Posterior vena cava (tissue), 2 donors: ENCODE measurements at regions not wholly inside any gene's neighbourhood (a gene's known extent, or its start where the extent isn't known, plus 50 kb on each side); places are given as distances from the start of the nearest gene placed in this dataset.

ENCODE experiments used
- DNase-seq: peaks from one replicate; pipeline ENCODE4 v3.0.0-alpha.2; 2020; ENCODE audit warnings: low spot score
- intact Hi-C, 2 donors: fragments of 100-400 bp; cut with DNase I; formaldehyde crosslinking; loops; one replicate each; pipeline versions ENCODE4 v1.14.1 to v1.14.2; 2022 to 2023
- donor health status: DM: yes; HTN: yes; CAD: no.
- donor health status: DM: yes; HTN: yes; CAD: no.

DNA sequence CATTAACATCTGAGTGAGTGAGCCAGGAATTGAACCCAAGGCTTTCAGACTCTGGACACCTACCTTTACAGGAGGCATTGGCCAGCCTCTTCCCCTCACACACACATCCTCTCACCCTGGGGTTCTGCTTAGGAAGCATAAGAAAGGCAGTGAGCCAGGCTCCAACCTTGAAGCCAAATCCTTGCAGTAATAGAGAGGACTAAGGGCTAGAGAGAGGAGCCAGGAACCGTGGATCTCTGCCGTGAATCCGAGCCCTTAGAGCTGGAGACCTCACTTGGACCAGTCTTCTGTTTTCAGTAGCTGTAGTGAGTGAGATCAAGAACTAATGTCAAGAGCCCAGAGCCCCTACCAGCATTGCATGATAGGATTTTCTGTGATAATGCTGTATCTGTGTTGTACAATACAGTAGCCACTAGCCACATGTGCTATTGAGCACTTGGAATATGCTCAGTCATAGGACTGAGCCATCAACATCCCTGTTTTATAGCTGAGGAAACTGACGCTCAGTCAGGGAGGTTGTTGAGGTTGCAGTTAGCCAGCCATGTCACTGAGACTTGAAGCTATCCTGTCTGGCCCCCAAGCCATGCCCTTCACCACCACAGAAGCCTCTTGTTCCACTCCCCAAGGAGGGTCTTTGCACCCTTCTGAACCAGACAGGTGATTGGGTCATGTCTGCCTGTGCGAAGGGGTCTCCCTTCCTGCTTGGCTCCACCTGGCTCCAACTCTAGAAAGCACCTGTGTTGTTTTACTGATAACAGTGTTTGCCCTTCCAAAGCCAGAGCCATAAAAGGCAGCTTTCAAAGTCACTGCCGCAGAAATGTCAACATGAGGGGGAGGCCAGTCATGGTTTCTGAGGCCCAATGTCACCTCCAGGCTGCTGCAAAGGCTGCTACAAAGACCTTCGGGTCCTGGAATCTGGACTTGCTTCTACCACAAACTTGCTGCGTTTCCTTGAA lies 101.1 kb upstream of the JUN start:
- intact Hi-C loops: no loop called here
- DNase-seq: no peak

GRCh38 chr1:58885998-58886397 lies 102.2 kb upstream of the JUN start:
- intact Hi-C loops: no loop called here
- DNase-seq: peak; percentile 88

DNA sequence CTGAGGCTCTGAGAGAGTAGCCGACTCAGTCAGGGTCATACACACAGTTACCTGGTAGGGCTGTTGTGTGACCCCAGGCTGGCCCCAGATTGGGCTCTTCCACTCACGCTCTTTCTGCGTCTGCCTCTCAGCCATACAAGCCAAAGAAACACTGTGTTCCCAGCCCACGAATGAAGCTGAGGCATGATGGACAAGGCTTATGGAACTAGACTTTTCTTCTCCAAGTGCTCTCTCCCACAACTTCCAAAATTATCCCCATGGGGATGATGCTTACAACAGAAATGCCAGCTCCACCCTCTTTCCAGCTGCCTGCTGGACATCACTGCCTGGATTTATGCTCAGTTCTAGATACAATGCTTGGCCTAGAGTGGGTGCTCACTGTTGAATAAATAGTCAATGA lies 102.8 kb upstream of the JUN start:
- DNase-seq: no peak
- intact Hi-C loops: no loop called here

DNA sequence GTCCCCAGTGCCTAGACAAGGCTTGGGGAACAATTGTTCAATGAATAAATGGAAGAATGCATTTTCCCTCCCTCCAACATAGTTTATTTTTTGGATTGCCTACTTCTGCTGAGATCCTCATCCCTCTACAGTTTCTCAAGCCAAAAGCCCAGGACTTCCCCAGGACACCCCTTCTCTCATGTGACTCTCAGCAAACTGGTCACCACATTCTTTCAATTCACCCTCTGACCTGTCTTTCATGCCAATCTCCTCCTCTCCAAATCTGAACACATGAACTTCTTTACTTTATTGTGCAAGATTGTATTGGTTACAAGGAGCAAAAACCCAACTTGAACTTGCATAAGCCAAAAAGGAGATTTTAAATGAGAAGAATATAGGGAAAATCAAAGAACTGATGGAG lies 103.2 kb upstream of the JUN start:
- DNase-seq: no peak
- intact Hi-C loops: no loop called here

GRCh38 chr1:58888833-58889232 lies 105.0 kb upstream of the JUN start:
- intact Hi-C loops: no loop called here
- DNase-seq: no peak

DNA sequence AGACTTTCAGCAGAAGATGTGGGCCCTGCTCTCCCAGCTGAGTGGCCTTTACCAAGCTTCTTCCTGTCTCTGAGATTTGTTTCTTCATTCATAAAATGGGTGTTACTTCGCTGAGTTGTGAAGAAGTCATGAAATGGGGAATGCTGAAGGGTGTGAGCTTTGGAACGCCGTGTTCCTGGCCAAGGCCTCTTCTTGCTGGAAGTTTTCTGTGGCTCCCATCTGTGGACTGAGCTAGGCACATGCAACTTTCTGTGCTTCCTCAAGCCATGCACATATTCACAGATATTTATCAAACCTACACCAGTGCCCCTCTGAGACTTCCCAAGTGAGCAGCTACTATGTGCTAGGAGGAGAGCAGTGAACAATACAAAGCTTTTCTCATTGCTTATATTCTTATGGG lies 106.3 kb upstream of the JUN start:
- DNase-seq: no peak
- intact Hi-C loops: loop anchor here in 1 of 2 donors (10.0 kb wide), 1 partner anchor 105 kb away; the partner anchor contains the start of gene JUN

DNA sequence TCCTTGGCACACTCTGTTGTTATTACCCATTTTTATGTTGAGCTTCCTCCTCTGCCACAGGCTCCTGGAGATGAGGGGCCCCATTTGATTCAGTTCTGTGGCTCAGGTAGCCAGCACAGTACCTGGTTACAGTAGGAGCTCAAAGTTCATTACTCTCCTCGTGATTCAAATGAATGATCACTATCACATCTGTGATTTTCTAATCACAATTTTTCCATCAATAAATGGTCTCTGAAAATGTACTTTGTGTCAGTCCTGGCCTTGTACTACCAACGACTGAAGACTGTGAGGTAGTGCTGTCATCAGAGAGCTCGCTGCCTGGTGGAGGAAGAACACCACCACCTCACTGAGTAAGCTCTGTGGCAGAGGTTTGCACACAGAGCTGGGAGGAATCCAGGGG lies 106.8 kb upstream of the JUN start:
- intact Hi-C loops: loop anchor here in 1 of 2 donors (10.0 kb wide), 1 partner anchor 106 kb away; the partner anchor contains the start of gene JUN
- no peak for DNase-seq

DNA sequence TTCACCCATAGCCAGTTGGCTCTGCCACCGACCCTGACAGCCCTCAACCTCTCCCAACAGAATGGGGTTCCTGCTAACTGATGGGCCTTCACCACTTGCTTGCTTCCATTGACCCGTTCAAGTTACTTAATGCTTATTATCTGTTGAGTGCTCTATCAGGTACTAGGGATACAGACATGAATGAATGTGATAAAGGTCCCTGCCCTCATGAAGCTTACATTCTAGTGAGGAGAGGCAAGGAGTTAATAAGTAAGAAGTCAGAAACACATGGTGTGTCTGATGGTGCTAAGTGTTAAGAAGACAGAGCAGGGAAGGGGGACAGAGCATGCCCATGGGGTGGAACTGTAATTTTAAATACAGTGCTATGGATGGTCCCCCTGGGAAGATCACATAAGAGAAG lies 107.5 kb upstream of the JUN start:
- DNase-seq: no peak
- intact Hi-C loops: loop anchor here in 1 of 2 donors (10.0 kb wide), 1 partner anchor 107 kb away; the partner anchor contains the start of gene JUN

DNA sequence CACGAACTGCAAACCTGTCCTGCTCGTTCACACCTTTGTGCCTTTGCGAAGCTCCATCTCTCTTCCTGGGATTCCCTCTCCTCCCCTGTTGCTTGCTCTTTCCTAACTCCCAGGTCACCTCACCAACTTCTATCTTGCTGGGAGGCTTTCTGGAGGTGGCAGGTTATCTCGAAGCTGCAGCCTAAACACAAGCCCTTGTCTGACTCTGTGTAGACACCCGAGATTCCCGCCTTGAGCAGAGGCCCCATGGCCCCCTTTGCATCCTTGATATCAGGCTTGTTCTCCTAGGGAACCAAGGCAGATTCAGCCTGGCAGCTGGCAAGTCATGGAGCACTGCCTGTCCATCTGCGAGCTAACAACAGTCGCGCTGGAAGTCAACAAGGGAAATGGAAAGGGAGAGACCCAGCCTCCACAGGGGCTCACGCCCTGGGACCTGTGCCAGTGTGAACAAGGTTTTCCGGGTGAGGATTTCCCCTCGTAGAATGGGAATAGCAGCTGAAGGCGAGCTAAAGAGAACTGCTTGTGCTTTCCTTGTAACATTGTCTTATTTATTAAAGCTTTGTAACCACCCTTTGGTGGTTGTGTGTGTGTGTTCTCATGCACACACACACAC lies 109.5 kb upstream of the JUN start:
- no peak for DNase-seq

DNA sequence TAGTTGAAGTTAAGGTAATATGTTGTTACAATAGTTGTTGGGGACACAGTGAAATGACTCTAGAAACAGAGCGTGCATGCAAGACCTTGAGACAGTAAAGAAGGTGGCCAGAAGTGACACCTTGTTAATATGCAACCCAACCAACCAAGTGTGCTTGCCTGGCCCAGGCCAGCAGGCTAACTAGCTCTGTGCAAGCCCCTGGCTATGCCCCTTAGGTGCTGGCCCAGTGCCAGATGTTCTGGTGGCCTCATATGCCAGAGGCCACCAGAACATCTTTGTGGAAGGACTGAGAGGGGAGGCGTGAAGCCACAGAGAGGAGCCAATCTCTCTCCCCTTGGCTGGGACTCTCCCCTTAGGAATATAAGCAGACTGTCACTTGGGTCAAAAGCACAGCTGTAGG lies 111.2 kb upstream of the JUN start:
- intact Hi-C loops: loop anchor here in 1 of 2 donors (10.0 kb wide), 1 partner anchor 110 kb away; the partner anchor contains the start of gene JUN
- DNase-seq: no peak

More for the DNA sequence above, 109.5 kb upstream of the JUN start:
- intact Hi-C loops: loop anchor here in 1 of 2 donors (10.0 kb wide), 1 partner anchor 109 kb away; the partner anchor contains the start of gene JUN

GRCh38 chr1:58895559-58896145 lies 111.8 kb upstream of the JUN start:
- DNase-seq: no peak
- intact Hi-C loops: loop anchor here in 1 of 2 donors (10.0 kb wide), 1 partner anchor 111 kb away; the partner anchor contains the start of gene JUN

DNA sequence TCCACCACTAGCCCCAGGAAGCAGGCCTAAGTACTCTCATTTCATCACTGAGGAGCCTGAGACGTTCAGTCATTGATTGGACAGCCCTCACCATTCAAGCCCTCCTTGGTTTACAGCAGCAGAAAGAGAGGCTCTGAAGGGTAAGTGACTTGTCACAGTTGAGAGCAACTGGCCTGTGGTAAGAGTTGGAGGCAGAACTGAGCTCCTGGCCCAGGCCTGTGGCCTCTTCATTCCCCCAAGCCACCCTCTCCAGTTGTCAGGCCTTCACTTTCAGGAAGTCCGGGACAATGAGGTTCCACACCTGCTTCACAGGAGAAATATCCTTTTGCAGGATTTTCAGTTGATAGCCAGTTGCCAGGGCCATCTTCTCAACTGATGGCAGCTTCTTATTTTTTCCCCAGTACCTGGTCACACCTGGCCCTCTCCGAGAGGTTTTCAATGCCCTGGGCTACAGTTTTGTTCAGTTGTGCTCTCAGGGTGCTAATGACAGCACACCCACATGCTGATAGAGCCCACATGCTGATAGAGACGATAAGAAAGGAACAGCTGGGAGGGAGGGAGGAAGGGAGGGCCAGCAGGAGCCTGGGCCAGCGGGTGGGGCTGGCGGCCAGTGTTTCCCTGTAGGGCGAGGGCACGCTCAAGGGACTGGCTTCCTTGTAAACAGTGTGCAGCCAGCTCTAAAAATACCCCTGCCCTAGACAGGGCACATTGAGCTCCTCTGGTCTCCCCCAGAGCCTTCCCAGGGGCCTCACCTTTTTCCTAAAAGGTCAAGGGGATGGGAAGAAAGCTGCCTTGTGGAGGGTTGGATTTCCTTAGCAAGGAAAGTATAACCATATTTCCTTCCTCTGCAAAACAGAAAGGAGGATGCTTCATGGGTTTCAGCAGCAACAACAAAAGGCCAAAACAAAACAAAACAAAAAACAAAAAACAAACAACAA lies 112.7 kb upstream of the JUN start:
- intact Hi-C loops: loop anchor here in 1 of 2 donors (10.0 kb wide), 1 partner anchor 112 kb away; the partner anchor contains the start of gene JUN
- no peak for DNase-seq

DNA sequence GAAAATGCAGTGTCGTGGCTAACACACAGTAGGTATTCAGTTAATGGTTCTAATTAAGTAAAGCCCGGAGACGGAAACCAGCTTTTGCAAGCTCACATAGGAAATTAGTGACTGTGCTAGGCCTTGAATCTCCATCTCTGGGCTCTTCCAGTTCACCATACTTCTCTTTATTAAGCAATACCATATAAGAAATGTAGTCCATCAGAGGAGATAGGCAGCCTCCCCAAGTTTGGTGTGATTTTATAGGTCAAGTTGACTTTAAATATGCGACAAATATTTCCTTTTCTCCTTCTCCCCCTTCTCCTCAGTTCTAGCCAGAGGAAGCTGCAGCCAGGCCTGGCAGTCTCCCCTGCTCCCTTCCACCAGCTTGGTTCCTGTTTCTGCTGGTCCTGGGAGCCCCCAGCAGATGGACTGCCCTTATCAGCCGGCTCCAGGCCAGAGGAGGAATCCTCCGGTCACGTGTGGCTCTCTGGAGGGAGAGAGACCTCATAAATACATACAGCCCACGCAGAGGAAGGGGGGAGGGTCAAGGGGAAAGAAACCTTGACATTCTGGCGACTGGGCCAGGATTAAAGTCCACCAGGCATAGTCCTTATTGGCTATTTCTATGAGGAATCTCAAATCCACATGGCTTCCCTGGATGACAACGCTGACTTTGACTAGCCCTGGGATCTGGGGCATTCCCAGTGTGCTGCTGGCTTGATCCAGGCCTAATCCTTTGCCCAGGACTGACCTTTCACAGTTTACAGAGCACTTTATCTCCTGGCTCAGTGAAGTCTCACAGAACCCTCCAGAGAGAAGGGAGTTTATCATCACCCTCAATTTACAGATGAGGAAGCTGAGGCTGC lies 115.1 kb upstream of the JUN start:
- no peak for DNase-seq
- intact Hi-C loops: loop anchor here in 1 of 2 donors (10.0 kb wide), 1 partner anchor 114 kb away; the partner anchor contains the start of gene JUN

DNA sequence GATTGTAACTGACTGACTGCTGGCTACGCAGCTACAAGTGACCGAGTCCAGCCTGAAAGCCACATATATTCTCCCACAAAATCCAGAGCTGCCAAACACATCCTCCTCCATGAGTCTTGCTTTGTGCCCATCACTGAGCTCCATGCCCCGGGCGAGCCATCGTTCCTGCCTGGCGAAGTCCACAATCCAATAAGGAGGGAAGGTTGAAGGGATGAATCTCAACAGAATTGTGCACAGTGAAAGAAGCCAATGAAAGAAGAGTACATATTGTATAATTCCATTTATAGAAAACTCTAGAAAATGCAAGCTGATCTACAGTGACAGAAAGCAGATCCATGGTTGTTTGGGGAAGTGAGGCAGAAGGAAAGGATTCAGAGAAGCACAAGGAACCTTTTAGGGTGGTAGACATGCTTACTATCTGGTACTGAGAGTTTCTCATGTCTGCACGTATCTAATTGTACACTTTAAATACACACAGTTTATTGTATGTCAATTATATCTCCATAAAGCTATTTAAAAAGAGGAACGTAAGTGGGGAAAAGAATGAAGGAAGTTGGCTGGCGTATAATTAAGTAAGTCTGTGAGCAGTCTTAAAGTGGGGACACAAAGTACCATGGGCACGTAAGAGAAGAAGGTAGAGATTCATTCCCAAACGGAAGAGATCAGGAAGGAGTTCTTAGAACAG lies 115.9 kb upstream of the JUN start:
- intact Hi-C loops: loop anchor here in 1 of 2 donors (10.0 kb wide), 2 partner anchors 115 to 245 kb away; partner anchors contain the start of gene JUN
- no peak for DNase-seq

GRCh38 chr1:58900396-58900795 lies 116.5 kb upstream of the JUN start:
- intact Hi-C loops: loop anchor here in 1 of 2 donors (10.0 kb wide), 1 partner anchor 244 kb away; no protein-coding TSS in a partner anchor
- no peak for DNase-seq

GRCh38 chr1:58901008-58901407 lies 117.2 kb upstream of the JUN start:
- no peak for DNase-seq
- intact Hi-C loops: loop anchor here in 1 of 2 donors (10.0 kb wide), 1 partner anchor 244 kb away; no protein-coding TSS in a partner anchor
